Calu3 (cell line): ENCODE measurements at regions not wholly inside any gene's neighbourhood (a gene's known extent, or its start where the extent isn't known, plus 50 kb on each side); places are given as distances from the start of the nearest gene placed in this dataset.

ENCODE experiments used
- BruUV-seq: library from RNA; stranded (reverse); fragments of 400-500 nt; replicated peaks from 2 replicates; lab custom pipeline; 2021; lab: Mats Ljungman, UMichigan
- CTCF ChIA-PET: fragments of 300-600 bp; sonication (Branson Sonifier 250); formaldehyde crosslinking; loops from one replicate; lab custom pipeline; 2022; ENCODE audit warnings: antibody characterized with exemption; lab: Charles Lee
- DNase-seq: peaks from one replicate; pipeline ENCODE4 v3.0.0; 2022
- H3K27ac Mint-ChIP-seq: one replicate; pipeline ENCODE4 v1.8.0; 2022; ENCODE audit warnings: mixed read lengths; ENCODE audit not compliant: unreplicated experiment
- H3K27me3 Mint-ChIP-seq: one replicate; pipeline ENCODE4 v1.8.0; 2022; ENCODE audit warnings: mixed read lengths; ENCODE audit not compliant: unreplicated experiment
- H3K36me3 Mint-ChIP-seq: one replicate; pipeline ENCODE4 v1.8.0; 2022; ENCODE audit warnings: mild to moderate bottlenecking, moderate library complexity, mixed read lengths; ENCODE audit not compliant: insufficient read depth, unreplicated experiment
- H3K4me1 Mint-ChIP-seq: one replicate; pipeline ENCODE4 v1.8.0; 2022; ENCODE audit warnings: mild to moderate bottlenecking, low read depth, mixed read lengths; ENCODE audit not compliant: unreplicated experiment
- H3K4me3 Mint-ChIP-seq: one replicate; pipeline ENCODE4 v1.8.0; 2022; ENCODE audit warnings: mild to moderate bottlenecking, low read depth, moderate library complexity, mixed read lengths; ENCODE audit not compliant: unreplicated experiment
- H3K9me3 Mint-ChIP-seq: one replicate; pipeline ENCODE4 v1.8.0; 2022; ENCODE audit warnings: low read depth, mixed read lengths; ENCODE audit not compliant: unreplicated experiment
- CTCF ChIP-seq: fragments of 200-600 bp; IDR thresholded peaks from one replicate; pipeline ENCODE4 v1.8.0; 2022; ENCODE audit warnings: antibody characterized with exemption; ENCODE audit not compliant: unreplicated experiment
- intact Hi-C: fragments of 100-400 bp; cut with micrococcal nuclease; formaldehyde crosslinking; loops from one replicate; pipeline ENCODE4 v1.10.0; 2022; ENCODE audit not compliant: unreplicated experiment

GRCh38 chr18:29406996-29407395 lies 1230.1 kb upstream of the CDH2 start:
- Mint-ChIP-seq H3K9me3 (no peaks in the 10 kb centered on the region), H3K27ac (no peak overlapping the region), H3K4me1 (no peaks in the 10 kb centered on the region), H3K4me3 (no peak overlapping the region), H3K27me3 (no peaks in the 10 kb centered on the region), H3K36me3 (no peaks in the 10 kb centered on the region)
- no peak for DNase-seq
- intact Hi-C loops: no loop called here
- CTCF ChIA-PET: no interaction called here
- no TSS peak for BruUV-seq
- no peak for TF ChIP-seq CTCF

- Mint-ChIP-seq H3K27me3 (no peaks in the 10 kb centered on the region), H3K4me1 (peaks cover 14% of the 10 kb centered on the region), H3K27ac (no peak overlapping the region), H3K4me3 (no peak overlapping the region), H3K36me3 (no peaks in the 10 kb centered on the region), H3K9me3 (peaks cover 2% of the 10 kb centered on the region)
- TF ChIP-seq CTCF: no peak
- intact Hi-C loops: no loop called here
- BruUV-seq: no TSS peak
- no peak for DNase-seq
- CTCF ChIA-PET: interaction anchor here (1.3 kb wide), 1 partner anchor 28 kb away, joined by 4 read pairs; no protein-coding TSS in a partner anchor
Observed at GRCh38 chr18:29397536-29397935, 1220.6 kb upstream of the CDH2 start.

GRCh38 chr18:29383311-29384273 lies 1206.7 kb upstream of the CDH2 start:
- intact Hi-C loops: no loop called here
- CTCF ChIA-PET: interaction anchor here (0.6 kb wide), 1 partner anchor 698 kb away, joined by 6 read pairs; no protein-coding TSS in a partner anchor
- Mint-ChIP-seq H3K36me3 (no peaks in the 10 kb centered on the region), H3K4me1 (no peaks in the 10 kb centered on the region), H3K4me3 (no peak overlapping the region), H3K9me3 (peaks cover 2% of the 10 kb centered on the region), H3K27me3 (no peaks in the 10 kb centered on the region), H3K27ac (no peak overlapping the region)
- no peak for DNase-seq
- no TSS peak for BruUV-seq
- TF ChIP-seq CTCF: no peak

GRCh38 chr18:29378651-29379136 lies 1201.8 kb upstream of the CDH2 start:
- intact Hi-C loops: loop anchor here (10.0 kb wide), 1 partner anchor 214 kb away; no protein-coding TSS in a partner anchor
- H3K4me1 Mint-ChIP-seq: no peaks in the 10 kb centered on the region
- no peak for TF ChIP-seq CTCF
- no TSS peak for BruUV-seq
- CTCF ChIA-PET: interaction anchor here (0.7 kb wide), 1 partner anchor 179 kb away, joined by 3 read pairs; no protein-coding TSS in a partner anchor
- H3K4me3 Mint-ChIP-seq: no peak overlapping the region
- H3K27ac Mint-ChIP-seq: no peak overlapping the region
- peaks cover 2% of the 10 kb centered on the region for H3K9me3 Mint-ChIP-seq
- no peaks in the 10 kb centered on the region for H3K27me3 Mint-ChIP-seq
- DNase-seq: no peak
- no peaks in the 10 kb centered on the region for H3K36me3 Mint-ChIP-seq
